Common myeloid progenitor, CD34-positive (primary cell): ENCODE measurements at regions not wholly inside any gene's neighbourhood (a gene's known extent, or its start where the extent isn't known, plus 50 kb on each side); places are given as distances from the start of the nearest gene placed in this dataset.

ENCODE experiments used
- CTCF ChIA-PET: fragments of 350-600 bp; sonication (Branson Sonifier 250); formaldehyde crosslinking; loops from one replicate; lab custom pipeline; 2021; ENCODE audit warnings: antibody characterized with exemption; lab: Charles Lee
- POLR2A ChIA-PET: fragments of 350-600 bp; sonication (Branson Sonifier 250); formaldehyde crosslinking; loops from one replicate; lab custom pipeline; 2021; ENCODE audit warnings: antibody characterized with exemption; lab: Charles Lee
- DNase-seq, 3 donors: peaks; one replicate each; pipeline versions ENCODE4 v3.0.0 to v3.0.0-alpha.2; 2013
- H3K27ac ChIP-seq, 2 experiments: 1 replicate in 1 of 2; 2 replicates in 1 of 2; pipeline ENCODE4 v1.7.0; 2013; ENCODE audit warnings: inconsistent platforms in 2 of 2, low read length in 2 of 2, mild to moderate bottlenecking in 2 of 2, low read depth in 1 of 2, moderate library complexity in 1 of 2; ENCODE audit not compliant: severe bottlenecking in 2 of 2, insufficient read depth in 1 of 2, poor library complexity in 1 of 2
- H3K27me3 ChIP-seq, 5 experiments: replicated peaks in 2 of 5; 1 replicate in 3 of 5; 2 replicates in 2 of 5; pipeline versions ENCODE4 v1.6.1 to v1.7.0; 2013; ENCODE audit warnings: low read length in 4 of 5, mild to moderate bottlenecking in 2 of 5, moderate library complexity in 2 of 5, inconsistent platforms in 1 of 5; ENCODE audit not compliant: insufficient read depth in 5 of 5, control insufficient read depth in 4 of 5
- H3K36me3 ChIP-seq, 4 experiments: 1 replicate in 2 of 4; 2 replicates in 2 of 4; pipeline versions ENCODE4 v1.6.1 to v1.7.0; 2013; ENCODE audit warnings: low read length in 3 of 4, control low read depth in 1 of 4, mild to moderate bottlenecking in 1 of 4; ENCODE audit not compliant: control insufficient read depth in 4 of 4, insufficient read depth in 4 of 4
- H3K4me1 ChIP-seq, 4 experiments: 1 replicate in 3 of 4; 2 replicates in 1 of 4; pipeline versions ENCODE4 v1.6.1 to v1.7.1; 2013; ENCODE audit warnings: low read length in 3 of 4, mild to moderate bottlenecking in 3 of 4, control low read depth in 1 of 4, inconsistent platforms in 1 of 4, moderate library complexity in 1 of 4; ENCODE audit not compliant: control insufficient read depth in 4 of 4, insufficient read depth in 4 of 4; ENCODE audit errors: control extremely low read depth in 1 of 4
- H3K4me3 ChIP-seq, 7 experiments: 1 replicate in 4 of 7; 2 replicates in 3 of 7; pipeline versions ENCODE4 v1.5.1 to v1.7.0; 2013; ENCODE audit warnings: mild to moderate bottlenecking in 7 of 7, low read length in 6 of 7, moderate library complexity in 6 of 7, inconsistent platforms in 2 of 7, low read depth in 2 of 7, control low read depth in 1 of 7; ENCODE audit not compliant: insufficient read depth in 4 of 7, control insufficient read depth in 1 of 7; ENCODE audit errors: extremely low read depth in 1 of 7
- H3K9me3 ChIP-seq, 5 experiments: 1 replicate in 4 of 5; 2 replicates in 1 of 5; pipeline versions ENCODE4 v1.6.1 to v1.7.1; 2013; ENCODE audit warnings: low read length in 4 of 5, mild to moderate bottlenecking in 2 of 5, inconsistent platforms in 1 of 5, low read depth in 1 of 5, moderate library complexity in 1 of 5; ENCODE audit not compliant: control insufficient read depth in 4 of 5, insufficient read depth in 2 of 5; ENCODE audit errors: control extremely low read depth in 1 of 5
- WGBS: methylation state at CpG from one replicate; pipeline ENCODE4 v1.1.5; 2013; ENCODE audit not compliant: insufficient coverage; 5-methylcytosine and 5-hydroxymethylcytosine counted together

DNA sequence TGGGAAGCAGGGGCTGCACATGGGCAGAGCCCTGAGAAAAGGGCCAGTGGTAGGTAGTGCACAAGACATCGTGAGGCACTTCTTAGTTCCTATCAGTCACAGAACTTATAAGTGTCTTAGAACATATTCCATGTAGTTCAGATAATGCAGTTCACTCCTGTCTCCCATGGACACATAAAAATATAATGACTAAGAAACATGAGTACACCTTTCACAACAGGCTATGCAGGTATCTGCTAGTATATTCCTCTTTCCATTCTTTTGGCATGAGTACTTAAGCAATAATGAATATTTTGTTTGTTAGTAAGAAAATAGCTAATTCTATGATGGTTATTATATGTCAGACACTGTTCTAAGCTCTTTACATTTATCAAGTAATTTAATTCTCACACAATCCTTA lies 808.4 kb downstream of the BCL11A start:
- CTCF ChIA-PET = no interaction called here
- no peak for DNase-seq
- Histone ChIP-seq H3K27ac (no peak overlapping the region), H3K9me3 (no peaks in the 10 kb centered on the region), H3K36me3 (no peaks in the 10 kb centered on the region), H3K4me1 (no peaks in the 10 kb centered on the region), H3K4me3 (no peak overlapping the region), H3K27me3 (no peaks in the 10 kb centered on the region)
- no CpG with 5 or more reads among the region's 1 CpG for WGBS
- POLR2A ChIA-PET = no interaction called here

DNA sequence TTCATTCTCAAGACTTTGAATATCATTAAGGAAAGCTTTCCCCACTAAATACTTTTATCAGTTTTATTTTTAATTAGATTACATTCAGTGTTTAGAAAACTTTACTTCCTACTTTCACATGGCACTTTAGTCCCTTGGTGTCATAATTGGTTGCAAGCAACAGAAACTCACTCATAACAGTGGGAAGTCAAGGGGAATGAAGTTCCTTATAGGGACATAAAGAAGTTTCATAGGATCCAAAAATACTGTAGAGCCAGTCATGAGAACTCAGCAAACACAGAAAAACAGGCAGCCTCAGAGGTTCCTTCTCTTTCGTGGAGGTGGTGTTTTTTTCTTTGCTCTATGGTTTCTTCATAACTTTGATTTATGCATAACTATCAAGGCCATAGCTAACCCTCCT lies 809.0 kb downstream of the BCL11A start:
- Histone ChIP-seq H3K4me1 (no peaks in the 10 kb centered on the region), H3K36me3 (no peaks in the 10 kb centered on the region), H3K27me3 (no peaks in the 10 kb centered on the region), H3K27ac (no peak overlapping the region), H3K9me3 (no peaks in the 10 kb centered on the region), H3K4me3 (no peak overlapping the region)
- no peak for DNase-seq
- ChIA-PET CTCF (no interaction called here), POLR2A (no interaction called here)
- no CpG with 5 or more reads among the region's 1 CpG for WGBS

DNA sequence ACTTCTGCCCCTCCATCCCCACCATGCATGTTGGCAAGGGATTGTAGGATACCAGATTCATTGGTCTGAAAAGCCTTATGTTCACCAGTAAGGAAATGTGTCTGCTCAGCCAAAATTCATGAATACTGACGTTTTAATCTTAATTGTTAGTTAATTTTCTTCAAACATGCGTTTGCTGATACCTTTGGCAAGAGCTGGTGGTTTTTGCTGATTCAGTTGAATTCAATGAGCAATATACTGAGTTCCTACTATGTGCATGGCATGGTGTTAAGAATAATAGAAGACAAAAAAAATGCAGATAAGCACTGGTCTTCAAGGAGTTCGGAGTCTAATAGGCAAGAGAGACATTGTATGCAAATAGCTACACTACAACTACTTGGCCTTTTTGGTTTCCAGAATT lies 811.6 kb downstream of the BCL11A start:
- CTCF ChIA-PET = no interaction called here
- no peaks in the 10 kb centered on the region for H3K36me3 ChIP-seq
- no peak for DNase-seq
- POLR2A ChIA-PET = no interaction called here
- H3K4me3 ChIP-seq = no peak overlapping the region
- 95% methylated on average over 2 of the region's 3 CpGs for WGBS
- no peak overlapping the region for H3K27ac ChIP-seq
- H3K9me3 ChIP-seq = no peaks in the 10 kb centered on the region
- H3K27me3 ChIP-seq = no peaks in the 10 kb centered on the region
- no peaks in the 10 kb centered on the region for H3K4me1 ChIP-seq

DNA sequence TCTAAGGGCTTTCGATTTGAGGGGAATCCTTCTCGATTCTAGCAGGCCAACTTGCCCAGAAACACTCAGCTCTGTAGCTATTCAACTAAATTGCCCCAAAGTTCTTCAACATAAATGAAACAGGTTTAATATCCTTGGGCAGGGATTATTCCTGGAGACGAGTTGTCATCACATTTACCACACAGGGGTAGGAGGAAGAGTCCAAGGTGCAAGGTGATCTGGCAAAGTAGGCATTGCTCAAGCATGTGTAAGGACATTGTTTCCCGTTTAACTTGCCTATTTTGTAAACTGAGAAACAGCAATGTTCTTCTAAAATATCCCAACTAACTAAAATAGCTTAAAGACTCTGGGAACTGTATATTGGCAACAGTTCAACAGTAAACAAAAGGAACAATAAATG lies 814.3 kb downstream of the BCL11A start:
- H3K9me3 ChIP-seq = no peaks in the 10 kb centered on the region
- no peaks in the 10 kb centered on the region for H3K27me3 ChIP-seq
- DNase-seq = no peak
- no peak overlapping the region for H3K4me3 ChIP-seq
- no peaks in the 10 kb centered on the region for H3K4me1 ChIP-seq
- no peaks in the 10 kb centered on the region for H3K36me3 ChIP-seq
- ChIA-PET POLR2A (no interaction called here), CTCF (no interaction called here)
- WGBS = 100% methylated on average over 3 of the region's 4 CpGs
- no peak overlapping the region for H3K27ac ChIP-seq

DNA sequence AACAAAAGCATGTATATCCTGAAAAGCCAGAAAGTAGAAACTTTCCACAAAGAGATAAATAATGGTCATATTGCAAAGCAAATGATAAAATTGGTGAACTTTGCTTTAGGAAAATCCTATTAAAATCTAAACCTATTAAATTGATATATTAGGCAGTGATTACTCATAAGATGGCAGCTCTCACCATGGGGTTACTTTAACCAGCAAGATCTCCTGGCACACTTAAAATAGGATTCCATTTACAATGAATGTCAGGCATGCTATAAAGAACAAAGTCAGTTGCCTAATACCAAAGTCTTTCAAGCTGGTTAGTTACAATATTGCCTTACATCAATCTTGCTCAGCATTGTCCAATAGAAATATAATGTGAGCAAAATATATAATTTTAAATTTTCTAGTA lies 816.2 kb downstream of the BCL11A start:
- H3K9me3 ChIP-seq = no peaks in the 10 kb centered on the region
- no peak overlapping the region for H3K4me3 ChIP-seq
- DNase-seq = no peak
- no peaks in the 10 kb centered on the region for H3K36me3 ChIP-seq
- H3K27me3 ChIP-seq = no peaks in the 10 kb centered on the region
- ChIA-PET POLR2A (interaction anchor here (0.7 kb wide), 1 partner anchor 915 kb away, joined by 3 read pairs; no protein-coding TSS in a partner anchor), CTCF (no interaction called here)
- no peaks in the 10 kb centered on the region for H3K4me1 ChIP-seq
- no peak overlapping the region for H3K27ac ChIP-seq

DNA sequence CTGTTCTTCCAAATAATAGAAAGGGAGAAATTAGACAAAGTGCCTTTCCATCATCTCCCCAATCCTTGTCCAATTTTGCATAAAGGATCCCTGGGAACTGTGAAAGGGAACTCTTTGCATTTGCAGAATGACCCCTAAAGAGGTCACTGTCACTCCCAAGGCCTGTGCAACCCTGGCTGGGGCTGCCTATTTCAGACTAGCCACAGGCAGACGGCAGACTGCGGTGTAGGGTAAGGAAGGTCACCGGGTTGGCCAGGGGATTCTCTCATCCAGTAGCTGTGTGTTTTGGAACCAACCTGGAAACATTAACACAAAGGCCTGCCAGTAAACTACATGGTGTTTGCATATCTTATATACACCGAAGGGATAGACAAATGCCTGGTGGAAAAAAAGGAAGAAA lies 818.7 kb downstream of the BCL11A start:
- Histone ChIP-seq H3K27me3 (no peaks in the 10 kb centered on the region), H3K4me3 (no peak overlapping the region), H3K4me1 (no peaks in the 10 kb centered on the region), H3K9me3 (no peaks in the 10 kb centered on the region), H3K36me3 (no peaks in the 10 kb centered on the region), H3K27ac (no peak overlapping the region)
- ChIA-PET POLR2A (no interaction called here), CTCF (interaction anchor here (0.8 kb wide), 1 partner anchor 8 kb away, joined by 4 read pairs; no protein-coding TSS in a partner anchor)
- WGBS = 100% methylated on average over 3 of the region's 4 CpGs
- DNase-seq = no peak

DNA sequence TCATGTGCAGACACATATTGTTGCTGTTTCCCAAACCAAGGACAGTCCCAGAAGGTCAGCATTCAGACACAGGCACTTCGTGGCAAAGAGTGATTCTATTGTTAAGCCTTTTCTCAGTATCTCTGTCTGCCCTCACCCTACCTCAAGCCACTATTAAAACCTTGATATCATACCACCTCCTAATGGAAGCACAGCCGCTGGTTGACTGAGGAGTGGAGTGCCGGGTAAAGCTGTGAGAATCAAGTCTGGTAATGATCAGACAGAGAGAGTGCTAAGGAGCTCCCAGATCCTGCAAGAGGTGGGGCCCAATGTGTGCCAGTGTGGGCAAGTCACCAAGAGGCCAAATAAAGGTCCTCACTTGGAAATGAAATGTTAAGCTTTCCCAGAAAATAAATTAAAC lies 819.5 kb downstream of the BCL11A start:
- WGBS = 88% methylated on average over 1 of the region's 3 CpGs
- H3K36me3 ChIP-seq = no peaks in the 10 kb centered on the region
- ChIA-PET CTCF (no interaction called here), POLR2A (interaction anchor here (0.6 kb wide), 1 partner anchor 177 kb away, joined by 3 read pairs; no protein-coding TSS in a partner anchor)
- no peak for DNase-seq
- no peaks in the 10 kb centered on the region for H3K27me3 ChIP-seq
- no peak overlapping the region for H3K27ac ChIP-seq
- no peaks in the 10 kb centered on the region for H3K4me1 ChIP-seq
- H3K9me3 ChIP-seq = no peaks in the 10 kb centered on the region
- H3K4me3 ChIP-seq = no peak overlapping the region
